HepG2 (cell line): ENCODE measurements at regions not wholly inside any gene's neighbourhood (a gene's known extent, or its start where the extent isn't known, plus 50 kb on each side); places are given as distances from the start of the nearest gene placed in this dataset.

ENCODE experiments used
- ATAC-seq: fragments of 200-7000 bp; cut with Tn5 transposase; 3 replicates; pipeline ENCODE4 v1.9.1; 2020; ENCODE audit warnings: mild to moderate bottlenecking, moderate library complexity
- BruUV-seq: library from RNA; stranded (reverse); fragments of 400-500 nt; replicated peaks from 2 replicates; lab custom pipeline; 2021; lab: Mats Ljungman, UMichigan
- CTCF ChIA-PET: fragments of 300-600 bp; formaldehyde crosslinking; extraction: SDS; loops from one replicate; lab custom pipeline; 2021; ENCODE audit warnings: low total read pairs, inconsistent platforms, low intra/inter-chr PET ratio; lab: Yijun Ruan, JAX
- POLR2A ChIA-PET: fragments of 350-600 bp; sonication (Branson Sonifier 250); formaldehyde crosslinking; loops from one replicate; lab custom pipeline; 2020; ENCODE audit warnings: antibody characterized with exemption, inconsistent platforms; lab: Yijun Ruan, JAX
- DNase-seq: peaks from one replicate; pipeline ENCODE4 v3.0.0-alpha.2; 2015; ENCODE audit warnings: low spot score
- FAIRE-seq: peaks from 3 replicates; lab custom pipeline; 2011; peaks lifted over from hg19 to GRCh38; lab: Jason Lieb, UNC
- H2AFZ ChIP-seq: one replicate; pipeline ENCODE4 v1.6.1; 2011; ENCODE audit warnings: low read length, inconsistent platforms
- H3K27ac ChIP-seq: fragments of 300-600 bp; 3 replicates; pipeline ENCODE4 v1.8.0; 2011; ENCODE audit warnings: mixed run types, mild to moderate bottlenecking, mixed read lengths, low read length, inconsistent platforms; ENCODE audit not compliant: insufficient read depth; ENCODE audit errors: extremely low read length
- H3K27me3 ChIP-seq, 2 experiments: fragments of 200-600 bp in 1 of 2; 2 replicates in 1 of 2; 3 replicates in 1 of 2; pipeline versions ENCODE4 v1.6.0 to v1.8.0; 2011; ENCODE audit warnings: low read length in 2 of 2, mild to moderate bottlenecking in 2 of 2, moderate library complexity in 2 of 2, inconsistent platforms in 1 of 2; ENCODE audit not compliant: insufficient read depth in 2 of 2, control insufficient read depth in 1 of 2
- H3K36me3 ChIP-seq, 2 experiments: fragments of 200-600 bp in 1 of 2; replicated peaks in 1 of 2; 2 replicates in 1 of 2; 3 replicates in 1 of 2; pipeline versions ENCODE4 v1.5.1 to v1.8.0; 2011; ENCODE audit warnings: low read length in 2 of 2, inconsistent platforms in 1 of 2; ENCODE audit not compliant: insufficient read depth in 2 of 2, control insufficient read depth in 1 of 2
- H3K4me1 ChIP-seq: 2 replicates; pipeline ENCODE4 v1.5.1; 2012; ENCODE audit warnings: low read length, inconsistent platforms; ENCODE audit not compliant: insufficient read depth
- H3K4me2 ChIP-seq: 2 replicates; pipeline ENCODE4 v1.6.0; 2011; ENCODE audit warnings: low read depth, low read length, inconsistent platforms
- H3K4me3 ChIP-seq, 3 experiments: fragments of 200-600 bp in 1 of 3; sonication (generic), shearing (Covaris generic) in 1 of 3; replicated peaks in 1 of 3; 2 replicates each; pipeline ENCODE4 v1.5.1; 2011 to 2016; ENCODE audit warnings: low read length in 3 of 3, inconsistent platforms in 2 of 3, low read depth in 2 of 3, mild to moderate bottlenecking in 2 of 3, control low read depth in 1 of 3, mixed read lengths in 1 of 3; ENCODE audit not compliant: insufficient read depth in 1 of 3
- H3K79me2 ChIP-seq: one replicate; pipeline ENCODE4 v1.6.1; 2011; ENCODE audit warnings: low read length, inconsistent platforms; ENCODE audit not compliant: insufficient read depth
- H3K9ac ChIP-seq: 2 replicates; pipeline ENCODE4 v1.6.0; 2011; ENCODE audit warnings: mild to moderate bottlenecking, low read depth, low read length, inconsistent platforms; ENCODE audit not compliant: insufficient read depth
- H3K9me3 ChIP-seq: 2 replicates; pipeline ENCODE4 v1.5.1; 2012; ENCODE audit warnings: mild to moderate bottlenecking, low read length
- H4K20me1 ChIP-seq: 2 replicates; pipeline ENCODE4 v1.6.0; 2011; ENCODE audit warnings: inconsistent platforms, mild to moderate bottlenecking, low read length, moderate library complexity; ENCODE audit not compliant: insufficient read depth
- ATRX ChIP-seq: sonication (generic); formaldehyde crosslinking; IDR thresholded peaks from 2 replicates; pipeline ENCODE4 v1.4.0; 2020; ENCODE audit warnings: missing genetic modification reagents, borderline replicate concordance
- CBFB ChIP-seq: sonication (generic); formaldehyde crosslinking; IDR thresholded peaks from 2 replicates; pipeline ENCODE4 v1.4.0; 2020; ENCODE audit warnings: missing genetic modification reagents
- E2F5 ChIP-seq: sonication (generic); formaldehyde crosslinking; conservative IDR thresholded peaks from 2 replicates; pipeline ENCODE4 v1.4.0; 2020; ENCODE audit warnings: missing genetic modification reagents
- KAT2B ChIP-seq: fragments of 150-350 bp; IDR thresholded peaks from 2 replicates; pipeline ENCODE4 v1.6.1; 2014; ENCODE audit warnings: low read depth, low read length, borderline replicate concordance
- MAFK ChIP-seq, 2 experiments: IDR thresholded peaks in 1 of 2; conservative IDR thresholded peaks in 1 of 2; 2 replicates each; pipeline ENCODE4 v1.6.1; 2011; ENCODE audit warnings: improper control_type of control experiment in 2 of 2, low read length in 2 of 2
- MED1 ChIP-seq: sonication (generic); formaldehyde crosslinking; IDR thresholded peaks from 2 replicates; pipeline ENCODE4 v1.4.0; 2020; ENCODE audit warnings: missing genetic modification reagents
- NCOR1 ChIP-seq: fragments of 200-600 bp; sonication (generic); IDR thresholded peaks from 2 replicates; pipeline ENCODE4 v1.7.0; 2017; ENCODE audit warnings: antibody characterized with exemption, low read length, borderline replicate concordance
- NFE2 ChIP-seq: sonication (generic); formaldehyde crosslinking; IDR thresholded peaks from 2 replicates; pipeline ENCODE4 v1.4.0; 2020; ENCODE audit warnings: missing genetic modification reagents
- NFE2L2 ChIP-seq: fragments of 150-350 bp; IDR thresholded peaks from 2 replicates; pipeline ENCODE4 v1.6.1; 2014; ENCODE audit warnings: low read length
- SAP130 ChIP-seq: IDR thresholded peaks from 2 replicates; pipeline ENCODE4 v1.6.1; 2016; ENCODE audit warnings: low read depth
- ZBTB33 ChIP-seq: sonication (generic); formaldehyde crosslinking; IDR thresholded peaks from 2 replicates; pipeline ENCODE4 v1.4.0; 2020; ENCODE audit warnings: missing genetic modification reagents
- ZNF747 ChIP-seq: sonication (generic); formaldehyde crosslinking; IDR thresholded peaks from 2 replicates; pipeline ENCODE4 v1.8.1; 2023; ENCODE audit warnings: missing genetic modification reagents, mild to moderate bottlenecking, borderline replicate concordance
- WGBS: methylation state at CpG from one replicate; pipeline ENCODE4 v1.1.6; 2017; ENCODE audit warnings: low lambda C conversion rate; 5-methylcytosine and 5-hydroxymethylcytosine counted together
- in situ Hi-C: cut with HindIII; loops from 2 replicates; pipeline ENCODE4 v1.10.0; 2017; ENCODE audit warnings: low pct_unique_long_range_greater_than_20kb; ENCODE audit not compliant: extremely low pct_ligation_motif_present
- intact Hi-C: fragments of 100-400 bp; cut with micrococcal nuclease; formaldehyde crosslinking; loops from one replicate; pipeline ENCODE4 v1.10.0; 2022; ENCODE audit not compliant: unreplicated experiment

GRCh38 chr20:55094353-55094861, 619.0 kb downstream of the DOK5 start:
- no peak overlapping the region for H3K4me2 ChIP-seq
- ChIA-PET POLR2A (no interaction called here), CTCF (no interaction called here)
- in situ Hi-C loops, result loop anchor here (10.0 kb wide), 1 partner anchor 200 kb away; no protein-coding TSS in a partner anchor
- intact Hi-C loops, result no loop called here
- H3K9ac ChIP-seq, result no peak overlapping the region
- ATAC-seq, result no peak
- no peak for FAIRE-seq
- WGBS, result 6% methylated on average over 12 of the region's 12 CpGs
- DNase-seq, result no peak
- H4K20me1 ChIP-seq, result no peaks in the 10 kb centered on the region
- TF ChIP-seq MED1 (CRISPR knock-in tag), result no peak
- TF ChIP-seq NFE2L2, result peak; percentile 92
- TF ChIP-seq NCOR1, result no peak
- TF ChIP-seq MAFK (conservative IDR thresholded peaks at IDR 0.05 in 1 of 2, IDR thresholded peaks at IDR 0.05 in 1 of 2; ENCODE audit: low read length in 2 of 2), result peak; percentile 38 to 45; a peak in 2 of 4 replicates
- no peak for TF ChIP-seq CBFB (CRISPR knock-in tag)
- TF ChIP-seq NFE2 (CRISPR knock-in tag), result peak; percentile 21; the same call in 1 of the 2 replicates
- TF ChIP-seq, all 625 proteins: peak for 3
- Histone ChIP-seq H3K27ac (no peak overlapping the region), H2AFZ (no peak overlapping the region), H3K4me1 (no peaks in the 10 kb centered on the region), H3K9me3 (peaks cover 97% of the 10 kb centered on the region), H3K27me3 (no peaks in the 10 kb centered on the region), H3K79me2 (no peaks in the 10 kb centered on the region), H3K36me3 (no peaks in the 10 kb centered on the region), H3K4me3 (no peak overlapping the region)
- BruUV-seq, result no TSS peak

GRCh38 chr20:55090286-55090685, 614.9 kb downstream of the DOK5 start:
- no peak overlapping the region for H3K9ac ChIP-seq
- DNase-seq (no peak), ATAC-seq (no peak), FAIRE-seq (no peak)
- H3K27ac ChIP-seq, result no peak overlapping the region
- no peaks in the 10 kb centered on the region for H4K20me1 ChIP-seq
- H3K4me2 ChIP-seq, result no peak overlapping the region
- no TSS peak for BruUV-seq
- 6% methylated on average over 4 of the region's 4 CpGs for WGBS
- in situ Hi-C loops, result loop anchor here (10.0 kb wide), 1 partner anchor 195 kb away; no protein-coding TSS in a partner anchor
- H3K36me3 ChIP-seq, result no peaks in the 10 kb centered on the region
- no peaks in the 10 kb centered on the region for H3K79me2 ChIP-seq
- H2AFZ ChIP-seq, result no peak overlapping the region
- no peak for TF ChIP-seq ATRX (CRISPR knock-in tag)
- TF ChIP-seq E2F5 (CRISPR knock-in tag), result no peak
- TF ChIP-seq ZNF747 (CRISPR knock-in tag), result no peak
- no peak for TF ChIP-seq SAP130 (CRISPR knock-in tag)
- TF ChIP-seq KAT2B, result no peak
- no peak for TF ChIP-seq ZBTB33 (CRISPR knock-in tag)
- no peak for TF ChIP-seq NFE2L2
- ChIA-PET CTCF (no interaction called here), POLR2A (no interaction called here)
- H3K4me1 ChIP-seq, result no peaks in the 10 kb centered on the region
- H3K9me3 ChIP-seq, result peaks cover 99% of the 10 kb centered on the region
- H3K27me3 ChIP-seq, result no peaks in the 10 kb centered on the region
- no peak overlapping the region for H3K4me3 ChIP-seq
- intact Hi-C loops, result no loop called here
